Neuronal stem cell (in vitro differentiated cells): ENCODE measurements at regions not wholly inside any gene's neighbourhood (a gene's known extent, or its start where the extent isn't known, plus 50 kb on each side); places are given as distances from the start of the nearest gene placed in this dataset.

ENCODE experiments used
- DNase-seq: peaks from one replicate; pipeline ENCODE4 v3.0.0-alpha.2; 2013; ENCODE audit warnings: low spot score
- H2AFZ ChIP-seq: one replicate; pipeline ENCODE4 v1.6.1; 2013; ENCODE audit warnings: mild to moderate bottlenecking, low read length, inconsistent platforms
- H2AK5ac ChIP-seq: 2 replicates; pipeline ENCODE4 v1.6.1; 2013; ENCODE audit warnings: low read depth, mild to moderate bottlenecking, inconsistent platforms, low read length, moderate library complexity, mixed read lengths
- H2BK120ac ChIP-seq: 2 replicates; pipeline ENCODE4 v1.6.1; 2013; ENCODE audit warnings: low read depth, mild to moderate bottlenecking, inconsistent platforms, low read length, moderate library complexity, mixed read lengths
- H2BK12ac ChIP-seq: one replicate; pipeline ENCODE4 v1.6.1; 2013; ENCODE audit warnings: low read length, inconsistent platforms
- H2BK15ac ChIP-seq: 2 replicates; pipeline ENCODE4 v1.6.1; 2013; ENCODE audit warnings: mild to moderate bottlenecking, low read length, inconsistent platforms, mixed read lengths
- H2BK5ac ChIP-seq: one replicate; pipeline ENCODE4 v1.6.1; 2013; ENCODE audit warnings: inconsistent platforms, mild to moderate bottlenecking, low read length, moderate library complexity
- H3K14ac ChIP-seq: one replicate; pipeline ENCODE4 v1.6.1; 2013; ENCODE audit warnings: low read length, inconsistent platforms
- H3K18ac ChIP-seq: 2 replicates; pipeline ENCODE4 v1.6.1; 2013; ENCODE audit warnings: low read length, inconsistent platforms
- H3K23ac ChIP-seq: 2 replicates; pipeline ENCODE4 v1.6.1; 2013; ENCODE audit warnings: low read depth, mild to moderate bottlenecking, mixed read lengths, low read length, inconsistent platforms; ENCODE audit not compliant: poor library complexity
- H3K27ac ChIP-seq: replicated peaks from 3 replicates; pipeline ENCODE4 v1.5.1; 2013; ENCODE audit warnings: low read length, inconsistent platforms
- H3K27me3 ChIP-seq, 3 experiments: 2 replicates each; pipeline ENCODE4 v1.6.1; 2013; ENCODE audit warnings: low read length in 3 of 3, mild to moderate bottlenecking in 2 of 3, inconsistent platforms in 1 of 3, low read depth in 1 of 3, mixed read lengths in 1 of 3, moderate library complexity in 1 of 3; ENCODE audit not compliant: control insufficient read depth in 3 of 3, insufficient read depth in 3 of 3
- H3K36me3 ChIP-seq, 2 donors: replicated peaks in 1 of 2; 2 replicates each; pipeline ENCODE4 v1.6.1; 2013; ENCODE audit warnings: low read length in 2 of 2; ENCODE audit not compliant: control insufficient read depth in 2 of 2, insufficient read depth in 2 of 2
- H3K4ac ChIP-seq: 2 replicates; pipeline ENCODE4 v1.6.1; 2013; ENCODE audit warnings: inconsistent platforms, mild to moderate bottlenecking, low read length, moderate library complexity
- H3K4me1 ChIP-seq, 2 donors: 1 replicate in 1 of 2; 2 replicates in 1 of 2; pipeline ENCODE4 v1.6.1; 2013; ENCODE audit warnings: low read length in 2 of 2, low read depth in 1 of 2; ENCODE audit not compliant: control insufficient read depth in 2 of 2, insufficient read depth in 1 of 2
- H3K4me2 ChIP-seq: one replicate; pipeline ENCODE4 v1.6.1; 2013; ENCODE audit warnings: mild to moderate bottlenecking, low read length, inconsistent platforms; ENCODE audit not compliant: insufficient read depth, poor library complexity, severe bottlenecking
- H3K4me3 ChIP-seq, 2 donors: 2 replicates each; pipeline ENCODE4 v1.5.1; 2013; ENCODE audit warnings: low read length in 2 of 2, mild to moderate bottlenecking in 2 of 2, inconsistent platforms in 1 of 2, moderate library complexity in 1 of 2
- H3K79me1 ChIP-seq: one replicate; pipeline ENCODE4 v1.6.1; 2013; ENCODE audit warnings: low read depth, mild to moderate bottlenecking, inconsistent platforms, low read length, moderate library complexity
- H3K9ac ChIP-seq: one replicate; pipeline ENCODE4 v1.6.1; 2013; ENCODE audit warnings: mild to moderate bottlenecking, low read depth, low read length, inconsistent platforms; ENCODE audit not compliant: poor library complexity
- H3K9me3 ChIP-seq, 2 donors: replicated peaks in 1 of 2; 2 replicates each; pipeline versions ENCODE3 to v1.6.1; 2013; ENCODE audit warnings: low read length in 2 of 2, mild to moderate bottlenecking in 2 of 2, inconsistent platforms in 1 of 2, low read depth in 1 of 2, mixed read lengths in 1 of 2, moderate library complexity in 1 of 2; ENCODE audit not compliant: control insufficient read depth in 2 of 2, insufficient read depth in 1 of 2
- H4K8ac ChIP-seq: one replicate; pipeline ENCODE4 v1.6.1; 2013; ENCODE audit warnings: low read depth, mild to moderate bottlenecking, inconsistent platforms, low read length, moderate library complexity
- H4K91ac ChIP-seq: one replicate; pipeline ENCODE4 v1.6.1; 2013; ENCODE audit warnings: low read length, low read depth, mild to moderate bottlenecking, inconsistent platforms; ENCODE audit not compliant: poor library complexity
- WGBS, 2 donors: extraction: QIAGEN DNeasy Blood & Tissue Kit; methylation state at CpG; one replicate each; pipeline ENCODE4 v1.1.7; 2013; ENCODE audit warnings: missing lambda C conversion rate in 2 of 2, mixed read lengths in 1 of 2; ENCODE audit not compliant: insufficient read length in 2 of 2, insufficient replicate concordance in 1 of 2; ENCODE audit errors: extremely low coverage in 2 of 2; 5-methylcytosine and 5-hydroxymethylcytosine counted together

GRCh38 chr6:122141246-122141645 is 258.2 kb upstream of the HSF2 start:
- Histone ChIP-seq H2BK12ac (no peak overlapping the region), H2AK5ac (no peak overlapping the region), H3K27ac (no peak overlapping the region), H2BK120ac (no peak overlapping the region), H3K27me3 (no peaks in the 10 kb centered on the region), H3K4me1 (no peaks in the 10 kb centered on the region), H3K9ac (no peak overlapping the region), H3K4me3 (no peak overlapping the region), H3K18ac (no peak overlapping the region), H3K79me1 (no peaks in the 10 kb centered on the region), H2BK15ac (no peak overlapping the region), H3K9me3 (no peaks in the 10 kb centered on the region), H3K36me3 (no peaks in the 10 kb centered on the region), H2AFZ (no peak overlapping the region), H3K4me2 (no peak overlapping the region), H4K8ac (no peak overlapping the region), H3K4ac (no peak overlapping the region), H3K14ac (no peak overlapping the region), H4K91ac (no peak overlapping the region), H3K23ac (no peak overlapping the region), H2BK5ac (no peak overlapping the region)
- DNase-seq, result no peak
- no CpG with 5 or more reads among the region's 2 CpGs for WGBS, 2 donors

- no peak overlapping the region for H4K8ac ChIP-seq
- H3K27me3 ChIP-seq, result no peaks in the 10 kb centered on the region
- DNase-seq, result no peak
- H3K4me1 ChIP-seq, result no peaks in the 10 kb centered on the region
- H3K27ac ChIP-seq, result no peak overlapping the region
- no peak overlapping the region for H2BK5ac ChIP-seq
- H3K14ac ChIP-seq, result no peak overlapping the region
- H3K9me3 ChIP-seq, result no peaks in the 10 kb centered on the region
- H2BK15ac ChIP-seq, result no peak overlapping the region
- H3K79me1 ChIP-seq, result no peaks in the 10 kb centered on the region
- no peak overlapping the region for H2AK5ac ChIP-seq
- H3K4ac ChIP-seq, result no peak overlapping the region
- H2BK12ac ChIP-seq, result no peak overlapping the region
- H2BK120ac ChIP-seq, result no peak overlapping the region
- no CpG with 5 or more reads among the region's 3 CpGs for whole genome bisulfite sequencing, 2 donors
- H3K18ac ChIP-seq, result no peak overlapping the region
- no peak overlapping the region for H4K91ac ChIP-seq
- no peak overlapping the region for H3K23ac ChIP-seq
- H3K4me3 ChIP-seq, result no peak overlapping the region
- H3K9ac ChIP-seq, result no peak overlapping the region
- H3K4me2 ChIP-seq, result no peak overlapping the region
- no peaks in the 10 kb centered on the region for H3K36me3 ChIP-seq
- H2AFZ ChIP-seq, result no peak overlapping the region
These were observed 255.4 kb upstream of the HSF2 start for GRCh38 chr6:122143813-122144601.

- Histone ChIP-seq H3K14ac (no peak overlapping the region), H2BK5ac (no peak overlapping the region), H2BK120ac (no peak overlapping the region), H3K36me3 (no peaks in the 10 kb centered on the region), H4K91ac (no peak overlapping the region), H3K4me1 (no peaks in the 10 kb centered on the region), H2AK5ac (no peak overlapping the region), H3K79me1 (no peaks in the 10 kb centered on the region), H2AFZ (no peak overlapping the region), H3K18ac (no peak overlapping the region), H3K23ac (no peak overlapping the region), H4K8ac (no peak overlapping the region), H3K4ac (no peak overlapping the region), H3K27me3 (no peaks in the 10 kb centered on the region), H3K9ac (no peak overlapping the region), H3K4me2 (no peak overlapping the region), H3K4me3 (no peak overlapping the region), H3K9me3 (no peaks in the 10 kb centered on the region), H2BK15ac (no peak overlapping the region), H2BK12ac (no peak overlapping the region), H3K27ac (no peak overlapping the region)
- DNase-seq, result no peak
- WGBS, 2 donors, result no CpG with 5 or more reads among the region's 2 CpGs
These were observed 254.2 kb upstream of the HSF2 start for GRCh38 chr6:122145246-122145645.

GRCh38 chr6:122145741-122146240 is 253.7 kb upstream of the HSF2 start:
- Histone ChIP-seq H3K27ac (no peak overlapping the region), H2BK5ac (no peak overlapping the region), H2BK15ac (no peak overlapping the region), H3K27me3 (no peaks in the 10 kb centered on the region), H3K4me1 (no peaks in the 10 kb centered on the region), H2AK5ac (no peak overlapping the region), H4K8ac (no peak overlapping the region), H3K9ac (no peak overlapping the region), H3K36me3 (no peaks in the 10 kb centered on the region), H3K4me2 (no peak overlapping the region), H2AFZ (no peak overlapping the region), H3K23ac (no peak overlapping the region), H3K9me3 (no peaks in the 10 kb centered on the region), H3K18ac (no peak overlapping the region), H3K14ac (no peak overlapping the region), H3K4ac (no peak overlapping the region), H2BK12ac (no peak overlapping the region), H2BK120ac (no peak overlapping the region), H4K91ac (no peak overlapping the region), H3K4me3 (no peak overlapping the region), H3K79me1 (no peaks in the 10 kb centered on the region)
- no CpG with 5 or more reads among the region's 2 CpGs for WGBS, 2 donors
- no peak for DNase-seq
